Activated T-helper 1 cell treated with anti-CD3 and anti-CD28 coated beads, Interleukin-12 subunit alpha, Interleukin-12 subunit beta, Interleukin-2, Interleukin-4 antibody, amounts not matched to agents 30 ng/mL and 10 ng/mL and 1 ng/mL, durations not matched to agents 14 hours and 24 hours and 36 hours (primary cell): ENCODE measurements at regions not wholly inside any gene's neighbourhood (a gene's known extent, or its start where the extent isn't known, plus 50 kb on each side); places are given as distances from the start of the nearest gene placed in this dataset.

Experiments
- DNase-seq: peaks from one replicate; pipeline ENCODE4 v3.0.0; 2021; ENCODE audit warnings: low spot score
- H3K27ac Mint-ChIP-seq: one replicate; pipeline ENCODE4 v1.8.0; 2021; ENCODE audit warnings: mild to moderate bottlenecking, mixed read lengths
- H3K27me3 Mint-ChIP-seq: one replicate; pipeline ENCODE4 v1.8.0; 2022; ENCODE audit warnings: mild to moderate bottlenecking, moderate library complexity, mixed read lengths; ENCODE audit not compliant: insufficient read depth
- H3K36me3 Mint-ChIP-seq: one replicate; pipeline ENCODE4 v1.8.0; 2021; ENCODE audit warnings: low read depth, mixed read lengths
- H3K4me1 Mint-ChIP-seq: one replicate; pipeline ENCODE4 v1.8.0; 2021; ENCODE audit warnings: low read depth, mixed read lengths
- H3K4me3 Mint-ChIP-seq: one replicate; pipeline ENCODE4 v1.8.0; 2021; ENCODE audit warnings: mild to moderate bottlenecking, moderate library complexity, mixed read lengths
- H3K9me3 Mint-ChIP-seq: one replicate; pipeline ENCODE4 v1.8.0; 2021; ENCODE audit warnings: mixed read lengths
- intact Hi-C: fragments of 100-400 bp; cut with micrococcal nuclease; formaldehyde crosslinking; loops from one replicate; pipeline ENCODE4 v1.15.1; 2024

DNA sequence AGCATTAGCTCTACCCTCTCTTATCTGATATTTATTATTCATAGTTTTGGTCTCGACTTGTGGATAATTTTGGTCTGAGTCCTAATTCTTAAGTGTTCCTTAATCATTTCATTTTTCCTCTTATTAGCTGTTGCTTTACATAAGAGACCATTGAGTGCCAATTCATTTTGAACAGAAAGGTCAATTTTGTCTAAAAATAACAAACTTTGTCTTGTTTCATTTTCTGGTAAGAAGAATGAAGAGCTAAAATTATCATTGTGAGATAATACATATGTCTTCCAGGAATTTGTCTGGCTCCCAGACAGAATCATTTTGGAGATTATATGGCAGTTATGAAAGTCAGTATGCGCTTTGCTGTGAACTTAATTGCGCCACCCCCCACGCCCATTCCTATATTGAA, 1471.8 kb downstream of the PCDH7 start:
- Mint-ChIP-seq H3K36me3 (no peaks in the 10 kb centered on the region), H3K27ac (no peak overlapping the region), H3K27me3 (no peaks in the 10 kb centered on the region), H3K4me1 (no peaks in the 10 kb centered on the region), H3K4me3 (no peak overlapping the region), H3K9me3 (no peaks in the 10 kb centered on the region)
- intact Hi-C loops = no loop called here
- no peak for DNase-seq

DNA sequence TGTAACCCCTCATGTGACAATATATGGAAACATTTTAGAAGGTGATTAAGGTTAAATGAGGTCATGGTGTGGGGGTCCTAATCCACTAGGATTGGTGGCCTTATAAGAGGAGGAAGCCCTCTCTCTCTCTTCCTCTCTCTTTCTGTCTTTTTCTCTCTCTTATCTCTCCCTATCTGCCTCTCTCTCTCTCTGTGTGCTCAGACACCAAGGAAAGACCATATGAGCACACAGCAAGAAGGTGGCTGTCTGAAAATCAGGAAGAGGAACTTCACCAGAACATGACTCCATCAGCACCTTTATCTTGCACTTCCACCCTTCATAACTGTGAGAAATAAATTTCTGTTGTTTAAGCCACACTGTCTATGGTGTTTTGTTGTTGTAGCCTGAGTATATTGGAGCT, 1472.2 kb downstream of the PCDH7 start:
- H3K36me3 Mint-ChIP-seq = no peaks in the 10 kb centered on the region
- H3K4me1 Mint-ChIP-seq = no peaks in the 10 kb centered on the region
- intact Hi-C loops = no loop called here
- no peak overlapping the region for H3K27ac Mint-ChIP-seq
- H3K4me3 Mint-ChIP-seq = no peak overlapping the region
- no peaks in the 10 kb centered on the region for H3K9me3 Mint-ChIP-seq
- DNase-seq = no peak
- no peaks in the 10 kb centered on the region for H3K27me3 Mint-ChIP-seq

DNA sequence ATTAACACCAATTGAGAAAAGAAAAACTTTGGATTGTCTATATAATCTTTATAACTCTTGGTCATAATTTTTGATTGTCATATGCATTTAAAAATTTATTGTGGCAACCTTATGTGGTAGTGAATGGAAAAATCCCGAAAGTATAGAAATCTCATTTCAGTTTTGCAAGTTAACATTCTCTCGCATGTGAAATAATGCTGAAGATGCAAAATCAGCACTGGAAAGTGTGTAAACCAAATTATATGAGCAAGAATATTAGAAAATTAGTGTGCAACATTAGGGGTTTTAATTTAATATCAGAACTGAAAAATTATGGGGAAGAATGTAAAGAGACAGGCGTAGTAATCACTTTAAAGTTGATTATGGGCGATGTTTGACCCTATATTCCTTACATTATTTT, 1472.8 kb downstream of the PCDH7 start:
- H3K4me1 Mint-ChIP-seq = no peaks in the 10 kb centered on the region
- no peaks in the 10 kb centered on the region for H3K9me3 Mint-ChIP-seq
- no peak overlapping the region for H3K4me3 Mint-ChIP-seq
- no peaks in the 10 kb centered on the region for H3K36me3 Mint-ChIP-seq
- no peak overlapping the region for H3K27ac Mint-ChIP-seq
- intact Hi-C loops = no loop called here
- DNase-seq = no peak
- H3K27me3 Mint-ChIP-seq = no peaks in the 10 kb centered on the region

DNA sequence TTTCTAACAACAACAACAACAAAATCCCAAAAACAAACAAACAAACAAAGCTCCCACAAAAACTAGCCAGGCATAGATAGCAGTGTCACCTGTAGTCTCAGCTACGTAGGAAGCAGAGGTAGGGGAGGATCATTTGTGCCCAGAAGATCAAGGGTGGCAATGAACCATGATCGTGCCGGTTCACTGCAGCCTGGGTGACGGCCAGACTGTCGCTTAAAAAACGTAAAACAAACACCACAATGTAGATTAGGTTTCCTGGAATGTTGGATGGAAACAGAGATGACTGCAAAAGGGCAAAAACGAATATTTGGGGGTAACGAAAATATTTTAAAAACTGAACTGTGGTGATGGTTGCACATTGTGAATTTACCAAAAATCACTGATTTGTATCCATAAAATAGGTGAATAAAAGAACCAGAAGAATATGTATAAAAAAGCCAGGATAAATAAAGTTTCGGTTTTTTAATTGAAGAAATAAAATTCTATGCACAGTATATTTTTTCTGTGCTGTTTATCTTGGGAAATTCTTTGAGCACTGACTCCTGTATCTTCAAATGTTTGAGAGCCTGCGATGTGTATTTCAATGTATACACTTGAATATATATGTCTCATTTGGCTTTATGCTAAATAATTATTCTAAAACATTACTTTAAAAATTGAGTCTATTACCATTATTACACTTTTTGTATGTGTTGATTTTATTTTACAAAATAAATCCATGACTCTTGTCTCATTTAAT, 1477.0 kb downstream of the PCDH7 start:
- Mint-ChIP-seq H3K9me3 (no peaks in the 10 kb centered on the region), H3K36me3 (no peaks in the 10 kb centered on the region), H3K4me3 (no peak overlapping the region), H3K27ac (no peak overlapping the region), H3K27me3 (no peaks in the 10 kb centered on the region), H3K4me1 (no peaks in the 10 kb centered on the region)
- intact Hi-C loops = no loop called here
- DNase-seq = no peak

DNA sequence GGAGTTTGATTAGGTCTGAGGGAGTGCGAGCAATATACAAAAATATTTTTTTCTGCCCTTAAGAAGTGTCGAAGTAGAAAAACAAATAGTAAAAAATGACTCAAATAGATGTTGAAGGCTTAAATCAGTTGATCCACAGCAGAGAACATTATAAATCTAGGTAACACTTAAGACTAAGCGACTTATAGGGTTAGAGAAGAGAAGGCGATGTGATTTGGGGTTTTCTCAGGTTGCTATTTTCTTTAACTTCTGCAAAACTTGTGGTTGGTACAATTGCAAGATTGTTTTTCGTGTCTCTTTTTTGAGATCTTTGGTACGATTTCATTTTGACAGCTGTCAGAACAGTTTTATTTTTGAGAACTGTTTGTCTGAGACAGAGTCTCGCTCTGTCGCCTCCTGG, 1479.5 kb downstream of the PCDH7 start:
- H3K27ac Mint-ChIP-seq = no peak overlapping the region
- no peaks in the 10 kb centered on the region for H3K36me3 Mint-ChIP-seq
- no peaks in the 10 kb centered on the region for H3K27me3 Mint-ChIP-seq
- no peak for DNase-seq
- H3K9me3 Mint-ChIP-seq = no peaks in the 10 kb centered on the region
- intact Hi-C loops = no loop called here
- H3K4me3 Mint-ChIP-seq = no peak overlapping the region
- H3K4me1 Mint-ChIP-seq = no peaks in the 10 kb centered on the region

DNA sequence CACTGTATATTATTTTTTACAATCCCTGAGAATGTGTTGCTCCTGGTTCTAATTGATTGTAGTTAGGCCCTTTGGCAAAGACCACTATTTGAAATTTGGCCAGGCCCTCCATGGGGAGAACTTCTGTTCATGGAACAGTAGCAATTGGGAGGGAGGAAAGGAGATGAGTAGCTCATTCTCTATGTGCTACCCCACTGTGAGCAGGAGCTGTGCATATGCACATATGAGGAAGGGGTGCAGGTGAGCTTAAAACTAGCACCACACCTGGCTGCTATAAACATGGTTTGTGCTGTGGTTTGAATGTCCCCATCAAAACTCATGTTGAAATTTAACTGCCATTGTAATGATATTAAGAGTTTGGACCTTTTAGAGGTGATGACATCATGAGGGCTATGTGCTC, 1483.2 kb downstream of the PCDH7 start:
- H3K27ac Mint-ChIP-seq = no peak overlapping the region
- H3K4me3 Mint-ChIP-seq = no peak overlapping the region
- no peak for DNase-seq
- H3K36me3 Mint-ChIP-seq = no peaks in the 10 kb centered on the region
- intact Hi-C loops = no loop called here
- H3K9me3 Mint-ChIP-seq = peaks cover 7% of the 10 kb centered on the region
- no peaks in the 10 kb centered on the region for H3K27me3 Mint-ChIP-seq
- no peaks in the 10 kb centered on the region for H3K4me1 Mint-ChIP-seq

DNA sequence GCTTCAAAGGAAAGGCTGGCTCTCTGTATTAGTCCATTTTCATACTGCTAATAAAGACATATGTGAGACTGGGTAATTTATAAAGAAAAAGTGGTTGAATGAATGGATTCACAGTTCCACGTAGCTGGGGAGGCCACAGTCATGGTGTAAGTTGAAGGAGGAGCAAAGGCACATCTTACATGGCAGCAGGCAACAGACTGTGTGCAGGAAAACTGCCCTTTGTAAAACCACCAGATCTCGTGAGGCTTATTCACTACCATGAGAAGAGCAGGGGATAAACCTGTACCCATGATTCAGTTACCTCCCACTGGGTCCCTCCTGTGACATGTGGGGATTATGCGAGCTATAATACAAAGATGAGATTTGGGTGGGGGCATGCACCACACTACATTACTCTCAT, 1486.6 kb downstream of the PCDH7 start:
- H3K9me3 Mint-ChIP-seq = peaks cover 12% of the 10 kb centered on the region
- DNase-seq = no peak
- no peak overlapping the region for H3K27ac Mint-ChIP-seq
- no peaks in the 10 kb centered on the region for H3K27me3 Mint-ChIP-seq
- H3K36me3 Mint-ChIP-seq = no peaks in the 10 kb centered on the region
- intact Hi-C loops = no loop called here
- no peak overlapping the region for H3K4me3 Mint-ChIP-seq
- no peaks in the 10 kb centered on the region for H3K4me1 Mint-ChIP-seq

DNA sequence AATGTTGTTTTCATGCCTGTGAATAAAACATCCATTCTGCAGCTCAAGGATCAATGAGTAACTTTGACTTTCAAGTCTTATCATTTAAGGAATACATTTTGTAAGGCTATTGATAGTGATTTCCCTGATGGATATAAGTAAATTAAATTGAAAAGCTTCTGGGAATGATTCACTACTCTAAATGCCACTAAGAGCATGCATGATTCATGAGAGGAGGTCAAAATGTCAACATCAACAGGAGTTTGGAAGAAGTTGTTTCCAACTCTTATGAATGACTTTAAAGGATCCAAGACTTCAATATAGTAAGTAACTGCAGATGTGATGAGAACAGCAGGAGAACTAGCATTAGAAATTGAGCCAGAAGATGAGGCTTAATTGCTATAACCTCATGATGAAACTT, 1487.3 kb downstream of the PCDH7 start:
- intact Hi-C loops = no loop called here
- Mint-ChIP-seq H3K27ac (no peak overlapping the region), H3K27me3 (no peaks in the 10 kb centered on the region), H3K4me1 (no peaks in the 10 kb centered on the region), H3K9me3 (peaks cover 13% of the 10 kb centered on the region), H3K36me3 (no peaks in the 10 kb centered on the region), H3K4me3 (no peak overlapping the region)
- no peak for DNase-seq

DNA sequence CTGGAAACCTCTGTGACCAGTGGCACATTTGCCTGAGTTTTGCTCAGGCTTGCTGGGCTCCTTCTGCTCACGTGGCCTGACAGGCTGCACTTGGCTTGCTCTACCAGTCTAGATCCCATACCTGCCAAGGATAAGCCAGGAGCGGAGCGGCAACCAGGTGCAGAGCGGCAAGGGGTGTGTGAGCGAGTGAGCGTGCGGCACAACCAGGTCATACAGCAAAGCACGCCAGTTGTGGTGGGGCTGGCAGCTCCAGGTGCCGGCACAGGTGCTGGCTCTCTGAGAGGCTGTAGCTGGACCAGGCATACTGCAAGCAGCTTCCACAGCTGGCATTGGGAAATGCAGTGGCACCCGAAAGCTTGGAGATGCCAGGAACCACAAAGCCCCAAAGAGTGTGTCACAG, 1495.1 kb downstream of the PCDH7 start:
- H3K9me3 Mint-ChIP-seq = peaks cover 19% of the 10 kb centered on the region
- H3K36me3 Mint-ChIP-seq = no peaks in the 10 kb centered on the region
- H3K27ac Mint-ChIP-seq = no peak overlapping the region
- intact Hi-C loops = no loop called here
- H3K4me1 Mint-ChIP-seq = no peaks in the 10 kb centered on the region
- H3K27me3 Mint-ChIP-seq = no peaks in the 10 kb centered on the region
- no peak for DNase-seq
- no peak overlapping the region for H3K4me3 Mint-ChIP-seq

DNA sequence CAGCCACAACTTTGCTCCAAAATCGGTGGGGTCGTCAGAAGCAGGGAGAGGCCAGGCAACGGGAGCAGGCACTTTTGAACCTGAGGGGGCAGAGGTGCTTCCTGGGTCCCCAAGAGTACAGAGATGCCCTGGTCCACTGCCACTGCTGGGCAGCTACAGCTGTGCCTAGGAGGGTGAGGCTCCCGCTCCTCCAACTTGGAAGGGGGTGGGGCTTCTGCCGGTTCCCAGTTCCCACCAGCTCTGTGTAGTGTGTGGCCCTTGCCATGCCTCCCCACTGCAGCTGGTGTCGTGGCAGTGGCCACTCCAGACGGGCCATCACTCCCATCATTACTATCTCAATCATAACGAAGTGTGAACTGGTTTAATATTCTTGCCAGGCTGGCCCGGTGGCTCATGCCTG, 1496.3 kb downstream of the PCDH7 start:
- Mint-ChIP-seq H3K4me3 (no peak overlapping the region), H3K27me3 (no peaks in the 10 kb centered on the region), H3K9me3 (peaks cover 14% of the 10 kb centered on the region), H3K4me1 (no peaks in the 10 kb centered on the region), H3K36me3 (no peaks in the 10 kb centered on the region), H3K27ac (no peak overlapping the region)
- intact Hi-C loops = no loop called here
- no peak for DNase-seq

DNA sequence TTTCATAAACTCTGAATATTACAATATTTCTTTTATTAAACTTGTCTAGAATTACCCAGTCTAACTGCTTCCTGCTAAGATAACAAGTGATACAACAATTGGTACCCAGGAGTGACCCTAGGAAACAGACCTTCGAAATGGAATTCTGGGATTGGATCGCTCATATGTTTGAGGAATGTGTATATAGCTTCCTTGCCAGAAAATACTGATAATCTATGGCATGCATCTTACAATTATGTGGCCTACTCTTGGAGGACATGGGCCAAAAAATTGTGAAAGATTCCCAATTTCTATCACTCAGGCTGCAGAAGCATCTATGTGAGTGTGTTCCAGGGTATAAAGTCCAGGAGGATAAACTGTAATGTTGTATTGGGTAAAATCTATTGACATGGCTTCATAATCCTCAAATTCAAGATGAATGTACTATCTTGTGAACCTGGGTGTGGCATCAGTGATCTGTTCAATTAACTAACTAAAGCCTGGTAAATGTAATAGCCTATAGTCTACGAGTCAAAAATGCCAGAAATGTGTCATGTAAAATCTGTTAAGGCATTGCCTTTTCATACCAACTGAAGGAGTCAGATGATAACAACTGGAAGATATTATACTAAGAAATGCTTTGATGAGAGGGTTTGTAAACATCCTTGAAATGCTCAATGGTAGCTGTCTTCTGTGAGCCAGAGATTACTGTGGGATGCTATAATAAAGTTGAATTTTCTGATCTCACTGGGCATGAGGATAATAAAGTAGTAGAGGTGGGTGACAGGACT, 1499.3 kb downstream of the PCDH7 start:
- DNase-seq = no peak
- no peak overlapping the region for H3K4me3 Mint-ChIP-seq
- no peaks in the 10 kb centered on the region for H3K27me3 Mint-ChIP-seq
- intact Hi-C loops = no loop called here
- peaks cover 19% of the 10 kb centered on the region for H3K9me3 Mint-ChIP-seq
- no peaks in the 10 kb centered on the region for H3K36me3 Mint-ChIP-seq
- H3K4me1 Mint-ChIP-seq = no peaks in the 10 kb centered on the region
- H3K27ac Mint-ChIP-seq = no peak overlapping the region

DNA sequence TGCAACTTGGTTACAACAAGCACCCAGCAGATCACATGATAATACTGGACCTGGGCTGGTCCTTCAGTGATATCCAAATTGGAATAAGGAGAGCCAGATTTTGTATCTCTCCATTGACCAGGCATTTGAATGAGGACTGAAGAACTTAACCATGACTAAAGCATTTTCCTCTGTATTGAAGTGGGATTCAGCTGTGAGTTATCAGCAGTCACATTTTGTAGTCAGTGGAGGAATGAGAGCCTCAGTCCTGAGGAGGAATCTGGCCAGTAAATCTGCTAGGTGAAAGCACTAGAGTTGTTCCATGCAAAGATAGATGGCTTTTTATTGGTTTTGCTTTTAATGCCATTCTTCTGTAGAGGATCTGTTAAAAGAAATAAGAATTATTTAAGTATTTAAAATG, 1506.0 kb downstream of the PCDH7 start:
- Mint-ChIP-seq H3K4me1 (no peaks in the 10 kb centered on the region), H3K27me3 (no peaks in the 10 kb centered on the region), H3K36me3 (no peaks in the 10 kb centered on the region), H3K9me3 (peaks cover 20% of the 10 kb centered on the region), H3K27ac (no peak overlapping the region), H3K4me3 (no peak overlapping the region)
- no peak for DNase-seq
- intact Hi-C loops = no loop called here

DNA sequence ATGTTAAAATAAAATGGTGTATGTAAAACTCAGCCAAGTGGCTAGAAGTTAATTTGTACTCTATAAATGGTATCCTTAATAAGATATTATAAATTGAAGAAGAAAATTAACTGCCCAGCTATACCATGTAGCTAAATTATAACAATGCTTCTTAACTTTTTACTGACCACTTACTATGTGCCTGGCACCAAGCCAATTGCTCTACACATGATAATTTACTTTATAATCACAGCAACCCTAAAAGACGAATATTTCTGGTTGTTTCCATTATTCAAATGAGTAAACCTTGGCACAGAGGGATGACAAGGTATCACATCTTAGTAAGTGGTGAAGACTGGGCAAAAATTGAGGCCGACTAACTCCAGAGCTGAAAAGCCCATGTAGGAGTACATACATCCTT, 1506.6 kb downstream of the PCDH7 start:
- H3K4me1 Mint-ChIP-seq = no peaks in the 10 kb centered on the region
- no peak for DNase-seq
- no peaks in the 10 kb centered on the region for H3K36me3 Mint-ChIP-seq
- intact Hi-C loops = no loop called here
- H3K9me3 Mint-ChIP-seq = peaks cover 20% of the 10 kb centered on the region
- H3K27me3 Mint-ChIP-seq = no peaks in the 10 kb centered on the region
- no peak overlapping the region for H3K27ac Mint-ChIP-seq
- no peak overlapping the region for H3K4me3 Mint-ChIP-seq
